ENCODE measurements at regions not wholly inside any gene's neighbourhood (a gene's known extent, or its start where the extent isn't known, plus 50 kb on each side); places are given as distances from the start of the nearest gene placed in this dataset.
"Not testable (repeated sequence)": the region's sequence is repeated elsewhere in the genome, so short reads cannot be mapped to it uniquely, and the experiment has no call there.

DNA sequence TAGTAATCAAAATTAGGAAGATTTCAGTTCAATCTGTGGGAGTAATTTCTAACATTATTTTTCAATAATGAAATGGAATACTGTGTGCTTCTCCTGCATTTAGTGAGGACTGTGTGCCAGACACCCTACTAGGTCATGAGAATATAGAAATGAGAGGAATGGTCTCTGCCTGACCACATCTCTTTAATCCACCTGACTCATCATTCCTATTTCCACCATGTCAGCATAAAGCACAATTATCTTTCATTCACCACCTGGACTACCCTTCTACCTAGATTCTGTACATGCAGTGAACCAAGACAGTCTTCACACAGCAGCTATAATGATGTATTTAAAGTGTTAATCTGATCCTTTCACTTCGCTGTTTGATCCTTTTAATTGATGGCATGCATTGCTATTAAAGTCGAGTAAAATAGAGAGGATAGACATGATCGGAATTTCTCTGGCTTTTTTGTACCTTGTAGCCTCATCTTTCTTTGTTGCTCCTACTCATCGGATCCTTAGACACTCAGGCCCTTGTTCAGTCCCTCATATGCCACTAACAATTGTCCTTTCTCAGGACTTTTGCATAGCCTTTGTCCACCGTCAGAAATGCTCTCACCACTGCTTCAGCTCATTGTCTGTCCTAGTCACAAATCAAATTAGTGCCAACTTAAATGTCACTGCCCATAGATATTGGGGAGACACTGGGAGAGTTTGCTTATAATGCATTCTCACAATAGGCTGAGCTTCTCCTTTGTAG is 1037.1 kb downstream of the REEP3 start:
- no peak for DNase-seq (ENCODE audit: low read depth)
- TF ChIP-seq, protein P1, sequence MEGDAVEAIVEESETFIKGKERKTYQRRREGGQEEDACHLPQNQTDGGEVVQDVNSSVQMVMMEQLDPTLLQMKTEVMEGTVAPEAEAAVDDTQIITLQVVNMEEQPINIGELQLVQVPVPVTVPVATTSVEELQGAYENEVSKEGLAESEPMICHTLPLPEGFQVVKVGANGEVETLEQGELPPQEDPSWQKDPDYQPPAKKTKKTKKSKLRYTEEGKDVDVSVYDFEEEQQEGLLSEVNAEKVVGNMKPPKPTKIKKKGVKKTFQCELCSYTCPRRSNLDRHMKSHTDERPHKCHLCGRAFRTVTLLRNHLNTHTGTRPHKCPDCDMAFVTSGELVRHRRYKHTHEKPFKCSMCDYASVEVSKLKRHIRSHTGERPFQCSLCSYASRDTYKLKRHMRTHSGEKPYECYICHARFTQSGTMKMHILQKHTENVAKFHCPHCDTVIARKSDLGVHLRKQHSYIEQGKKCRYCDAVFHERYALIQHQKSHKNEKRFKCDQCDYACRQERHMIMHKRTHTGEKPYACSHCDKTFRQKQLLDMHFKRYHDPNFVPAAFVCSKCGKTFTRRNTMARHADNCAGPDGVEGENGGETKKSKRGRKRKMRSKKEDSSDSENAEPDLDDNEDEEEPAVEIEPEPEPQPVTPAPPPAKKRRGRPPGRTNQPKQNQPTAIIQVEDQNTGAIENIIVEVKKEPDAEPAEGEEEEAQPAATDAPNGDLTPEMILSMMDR (IDR thresholded peaks at IDR 0.05; ENCODE audit: low read depth, low read length, missing control alignments) = no peak
- H3K4me3 ChIP-seq (ENCODE audit: low read depth, low read length) = no peak overlapping the region

DNA sequence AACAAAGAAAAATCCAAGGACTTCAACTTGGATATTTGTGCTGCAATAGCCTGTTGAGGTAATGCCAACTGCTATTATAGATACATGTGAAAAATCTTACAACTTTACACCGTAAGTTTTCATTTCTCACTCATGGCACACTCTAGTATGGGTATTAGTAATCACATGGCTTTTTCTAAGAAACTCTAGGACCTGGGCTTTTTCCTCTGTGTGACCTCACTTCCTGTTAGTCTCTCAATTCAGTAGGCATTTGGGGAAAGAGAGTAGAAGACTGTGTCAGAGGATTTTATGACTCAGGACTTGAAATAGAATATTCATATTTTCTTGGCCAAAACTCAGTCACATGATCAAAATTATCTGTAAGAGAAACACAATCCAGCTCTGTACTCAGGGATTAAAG is 1049.9 kb downstream of the REEP3 start:
- no peak overlapping the region for H3K4me3 ChIP-seq (ENCODE audit: low read depth, low read length)
- TF ChIP-seq, protein P1 (IDR thresholded peaks at IDR 0.05; ENCODE audit: low read depth, low read length, missing control alignments) = no peak
- DNase-seq (ENCODE audit: low read depth) = no peak

DNA sequence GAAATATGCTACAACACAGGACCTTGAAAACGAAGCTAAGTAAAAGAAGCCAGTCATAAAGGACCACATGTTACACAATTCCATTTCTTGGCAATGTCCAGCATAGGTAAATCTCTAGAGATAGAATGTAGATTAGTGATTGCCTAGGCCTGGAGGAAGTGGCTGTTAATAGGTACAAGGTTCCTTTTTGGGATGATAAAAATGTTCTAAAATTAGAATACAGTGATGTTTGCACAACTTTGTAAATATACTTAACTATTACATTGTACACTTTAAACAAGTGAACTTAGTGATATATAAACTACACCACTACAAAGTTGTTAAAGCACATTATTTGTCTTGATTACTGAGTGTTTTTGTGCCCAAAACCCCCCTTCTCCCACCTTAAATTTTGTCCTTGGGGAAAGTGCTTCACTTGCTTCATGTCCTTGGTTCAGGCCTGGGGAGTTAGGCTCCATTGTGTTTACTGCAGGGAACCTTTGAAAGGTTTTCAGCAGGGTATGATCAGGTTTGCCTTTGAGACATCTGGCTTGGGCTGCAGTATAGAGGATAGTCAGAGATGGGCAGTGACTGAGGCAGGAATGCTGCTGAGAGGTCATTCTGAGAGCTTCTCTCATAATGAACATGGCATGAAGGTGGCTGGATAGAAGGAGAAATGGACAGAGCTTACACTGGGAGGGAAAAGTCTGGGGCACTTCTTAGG is 1052.6 kb downstream of the REEP3 start:
- no peak overlapping the region for H3K4me3 ChIP-seq (ENCODE audit: low read depth, low read length)
- DNase-seq (ENCODE audit: low read depth) = no peak
- TF ChIP-seq, protein P1 (IDR thresholded peaks at IDR 0.05; ENCODE audit: low read depth, low read length, missing control alignments) = no peak

DNA sequence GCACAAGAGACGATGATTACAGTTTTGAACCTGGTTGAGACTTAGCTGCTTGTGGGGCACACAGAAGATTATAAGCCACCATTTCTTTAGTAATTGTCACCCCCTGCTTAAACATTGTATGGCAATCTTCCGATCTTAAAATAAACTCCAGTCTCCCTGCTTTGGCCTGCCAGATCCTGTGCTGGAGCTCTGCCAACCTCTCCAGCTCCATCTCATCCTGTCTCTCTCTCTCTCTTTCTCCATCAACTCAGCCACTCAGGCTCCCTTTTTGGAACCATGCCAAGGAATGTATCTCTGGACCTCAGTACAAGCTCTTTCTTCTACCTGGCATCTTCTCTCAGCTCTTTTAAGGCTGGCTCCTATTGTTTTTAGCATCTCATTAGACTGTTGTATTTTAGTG is 1053.2 kb downstream of the REEP3 start:
- no peak overlapping the region for H3K4me3 ChIP-seq (ENCODE audit: low read depth, low read length)
- TF ChIP-seq, protein P1 (IDR thresholded peaks at IDR 0.05; ENCODE audit: low read depth, low read length, missing control alignments) = no peak
- DNase-seq (ENCODE audit: low read depth) = no peak

DNA sequence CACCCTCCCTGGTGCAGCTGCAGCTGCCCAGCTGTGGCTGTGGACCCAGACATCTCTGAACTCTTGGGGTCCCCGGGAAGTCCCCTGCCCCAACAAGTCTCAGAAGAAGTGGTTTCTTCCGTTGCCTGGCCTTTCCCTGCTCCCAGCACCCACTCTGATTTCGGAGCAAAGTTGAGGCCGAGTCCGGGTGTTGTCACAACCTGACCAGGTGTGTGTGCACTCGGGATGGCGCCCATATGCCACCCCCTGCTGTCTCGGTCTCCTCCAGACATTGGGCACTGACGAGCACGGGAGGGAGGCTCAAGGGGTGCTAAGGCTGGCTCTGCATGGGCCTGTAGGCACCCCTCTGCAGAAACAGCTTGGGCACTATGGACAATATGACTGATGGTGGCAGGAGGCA is 1055.3 kb downstream of the REEP3 start:
- no peak overlapping the region for H3K4me3 ChIP-seq (ENCODE audit: low read depth, low read length)
- DNase-seq (ENCODE audit: low read depth) = no peak
- TF ChIP-seq, protein P1 (IDR thresholded peaks at IDR 0.05; ENCODE audit: low read depth, low read length, missing control alignments) = no peak

DNA sequence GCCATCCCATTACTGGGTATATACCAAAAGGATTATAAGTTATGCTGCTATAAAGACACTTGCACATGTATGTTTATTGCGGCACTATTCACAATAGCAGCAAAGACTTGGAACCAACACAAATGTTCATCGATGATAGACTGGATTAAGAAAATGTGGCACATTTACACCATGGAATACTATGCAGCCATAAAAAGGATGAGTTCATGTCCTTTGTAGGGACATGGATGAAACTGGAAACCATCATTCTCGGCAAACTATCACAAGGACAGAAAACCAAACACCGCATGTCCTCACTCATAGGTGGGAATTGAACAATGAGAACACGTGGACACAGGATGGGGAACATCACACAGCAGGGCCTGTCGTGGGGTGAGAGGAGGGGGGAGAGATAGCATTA is 1057.6 kb downstream of the REEP3 start:
- not testable (repeated sequence) for DNase-seq (ENCODE audit: low read depth); H3K4me3 ChIP-seq (ENCODE audit: low read depth, low read length)

DNA sequence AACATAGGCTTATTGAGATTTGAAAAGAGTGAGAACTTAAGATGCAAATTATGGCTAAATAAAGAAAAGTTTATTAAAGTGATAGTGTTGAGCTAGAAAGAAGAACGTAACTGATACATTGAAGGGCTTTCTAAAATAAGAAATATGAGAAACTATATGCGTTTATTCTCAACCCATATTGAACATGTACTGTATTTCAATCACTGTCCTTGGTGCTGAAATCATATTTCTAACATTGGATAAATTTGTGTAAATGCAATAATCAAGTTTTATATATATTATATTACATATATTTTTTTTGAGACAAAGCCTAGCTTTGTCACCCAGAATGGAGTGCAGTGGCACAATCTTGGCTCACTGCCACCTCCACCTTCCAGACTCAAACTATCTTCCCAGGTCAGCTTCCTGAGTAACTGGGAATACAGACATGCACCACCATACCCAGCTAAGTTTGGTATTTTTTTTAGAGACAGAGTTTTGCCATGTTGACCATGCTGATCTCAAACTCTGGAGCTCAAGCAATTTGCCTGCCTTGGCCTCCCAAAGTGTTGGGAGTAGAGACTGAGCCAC is 1065.8 kb downstream of the REEP3 start:
- no peak overlapping the region for H3K4me3 ChIP-seq (ENCODE audit: low read depth, low read length)
- no peak for DNase-seq (ENCODE audit: low read depth)
- TF ChIP-seq, protein P1 (IDR thresholded peaks at IDR 0.05; ENCODE audit: low read depth, low read length, missing control alignments) = no peak

Data from GM12864 (cell line).